Osteocyte (in vitro differentiated cells): ENCODE measurements at regions not wholly inside any gene's neighbourhood (a gene's known extent, or its start where the extent isn't known, plus 50 kb on each side); places are given as distances from the start of the nearest gene placed in this dataset.
A peak's percentile ranks its signal among the peaks of the same experiment; 100 is the strongest.

ENCODE experiments used
- DNase-seq: peaks from one replicate; pipeline ENCODE4 v3.0.0; 2021; ENCODE audit warnings: mixed read lengths; ENCODE audit not compliant: unreplicated experiment; ENCODE audit errors: extremely low spot score
- H3K27ac Mint-ChIP-seq: one replicate; pipeline ENCODE4 v1.8.0; 2021; ENCODE audit warnings: mild to moderate bottlenecking, mixed read lengths; ENCODE audit not compliant: unreplicated experiment
- H3K27me3 Mint-ChIP-seq: one replicate; pipeline ENCODE4 v1.8.0; 2021; ENCODE audit warnings: mixed read lengths; ENCODE audit not compliant: unreplicated experiment
- H3K36me3 Mint-ChIP-seq: one replicate; pipeline ENCODE4 v1.8.0; 2021; ENCODE audit warnings: mixed read lengths; ENCODE audit not compliant: unreplicated experiment
- H3K4me1 Mint-ChIP-seq: one replicate; pipeline ENCODE4 v1.8.0; 2021; ENCODE audit warnings: mixed read lengths; ENCODE audit not compliant: unreplicated experiment
- H3K4me3 Mint-ChIP-seq: one replicate; pipeline ENCODE4 v1.8.0; 2021; ENCODE audit warnings: mild to moderate bottlenecking, moderate library complexity, mixed read lengths; ENCODE audit not compliant: unreplicated experiment
- H3K9me3 Mint-ChIP-seq: one replicate; pipeline ENCODE4 v1.8.0; 2021; ENCODE audit warnings: mixed read lengths; ENCODE audit not compliant: unreplicated experiment
- CTCF ChIP-seq: fragments of 200-600 bp; sonication (generic); IDR thresholded peaks from 2 replicates; pipeline ENCODE4 v1.5.0; 2021; ENCODE audit warnings: antibody characterized with exemption, mild to moderate bottlenecking, moderate library complexity

GRCh38 chr13:48891586-48891985, 84.1 kb upstream of the FNDC3A start:
- H3K27me3 Mint-ChIP-seq: no peaks in the 10 kb centered on the region
- peaks cover 5% of the 10 kb centered on the region for H3K9me3 Mint-ChIP-seq
- DNase-seq: peak; percentile 40
- no peaks in the 10 kb centered on the region for H3K36me3 Mint-ChIP-seq
- H3K27ac Mint-ChIP-seq: peak overlapping the region; percentile 54
- H3K4me1 Mint-ChIP-seq: peaks cover 17% of the 10 kb centered on the region
- no peak for TF ChIP-seq CTCF
- H3K4me3 Mint-ChIP-seq: no peak overlapping the region

- Mint-ChIP-seq H3K4me1 (peaks cover 17% of the 10 kb centered on the region), H3K27me3 (no peaks in the 10 kb centered on the region), H3K27ac (peak overlapping the region; percentile 54), H3K36me3 (no peaks in the 10 kb centered on the region), H3K4me3 (no peak overlapping the region), H3K9me3 (peaks cover 5% of the 10 kb centered on the region)
- no peak for TF ChIP-seq CTCF
- DNase-seq: no peak
Measured at GRCh38 chr13:48892053-48892687, 83.5 kb upstream of the FNDC3A start.

GRCh38 chr13:48892688-48893075, 83.0 kb upstream of the FNDC3A start:
- no peaks in the 10 kb centered on the region for H3K36me3 Mint-ChIP-seq
- H3K27ac Mint-ChIP-seq: peak overlapping the region; percentile 54
- DNase-seq: no peak
- peaks cover 17% of the 10 kb centered on the region for H3K4me1 Mint-ChIP-seq
- peaks cover 5% of the 10 kb centered on the region for H3K9me3 Mint-ChIP-seq
- H3K4me3 Mint-ChIP-seq: no peak overlapping the region
- no peak for TF ChIP-seq CTCF
- no peaks in the 10 kb centered on the region for H3K27me3 Mint-ChIP-seq

GRCh38 chr13:48896312-48896711, 79.4 kb upstream of the FNDC3A start:
- Mint-ChIP-seq H3K36me3 (no peaks in the 10 kb centered on the region), H3K27ac (no peak overlapping the region), H3K4me3 (no peak overlapping the region), H3K9me3 (peaks cover 5% of the 10 kb centered on the region), H3K27me3 (peaks cover 13% of the 10 kb centered on the region), H3K4me1 (peaks cover 13% of the 10 kb centered on the region)
- no peak for TF ChIP-seq CTCF
- no peak for DNase-seq

- H3K9me3 Mint-ChIP-seq: no peaks in the 10 kb centered on the region
Measured at GRCh38 chr13:48901781-48902180, 73.9 kb upstream of the FNDC3A start.

More at GRCh38 chr13:48901781-48902180, 73.9 kb upstream of the FNDC3A start:
- H3K36me3 Mint-ChIP-seq: no peaks in the 10 kb centered on the region
- TF ChIP-seq CTCF: no peak
- H3K27me3 Mint-ChIP-seq: peaks cover 34% of the 10 kb centered on the region
- DNase-seq: no peak
- H3K4me3 Mint-ChIP-seq: no peak overlapping the region
- no peak overlapping the region for H3K27ac Mint-ChIP-seq
- H3K4me1 Mint-ChIP-seq: no peaks in the 10 kb centered on the region
